DND-41 (cell line): ENCODE measurements at regions not wholly inside any gene's neighbourhood (a gene's known extent, or its start where the extent isn't known, plus 50 kb on each side); places are given as distances from the start of the nearest gene placed in this dataset.

Experiments
- ATAC-seq: fragments of 200-7000 bp; cut with Tn5 transposase; 3 replicates; pipeline ENCODE4 v1.9.1; 2021; ENCODE audit warnings: low read depth; ENCODE audit not compliant: insufficient read depth
- DNase-seq: peaks from one replicate; pipeline ENCODE4 v3.0.0-alpha.2; 2020
- H2AFZ ChIP-seq: 2 replicates; pipeline ENCODE4 v1.6.0; 2012; ENCODE audit warnings: low read depth, low read length
- H3K27ac ChIP-seq: 2 replicates; pipeline ENCODE4 v1.5.1; 2012; ENCODE audit warnings: low read length, inconsistent platforms
- H3K27me3 ChIP-seq: fragments of 200-600 bp; sonication (generic); 2 replicates; pipeline ENCODE4 v1.6.0; 2012; ENCODE audit warnings: low read length, mild to moderate bottlenecking, inconsistent platforms; ENCODE audit not compliant: insufficient read depth, poor library complexity
- H3K36me3 ChIP-seq: 2 replicates; pipeline ENCODE4 v1.5.1; 2012; ENCODE audit warnings: low read length, inconsistent platforms; ENCODE audit not compliant: insufficient read depth
- H3K4me1 ChIP-seq: 2 replicates; pipeline ENCODE4 v1.5.1; 2012; ENCODE audit warnings: mild to moderate bottlenecking, low read length; ENCODE audit not compliant: insufficient read depth
- H3K4me2 ChIP-seq: 2 replicates; pipeline ENCODE4 v1.6.0; 2012; ENCODE audit warnings: mild to moderate bottlenecking, moderate library complexity, low read length, inconsistent platforms; ENCODE audit not compliant: insufficient read depth
- H3K4me3 ChIP-seq, 2 experiments: fragments of 200-600 bp in 1 of 2; shearing (Covaris generic) in 1 of 2; 2 replicates each; pipeline ENCODE4 v1.5.1; 2012 to 2016; ENCODE audit warnings: inconsistent platforms in 2 of 2, low read length in 2 of 2, mild to moderate bottlenecking in 2 of 2, low read depth in 1 of 2, moderate library complexity in 1 of 2
- H3K79me2 ChIP-seq: 2 replicates; pipeline ENCODE4 v1.6.0; 2012; ENCODE audit warnings: low read length, inconsistent platforms; ENCODE audit not compliant: insufficient read depth
- H3K9ac ChIP-seq: 2 replicates; pipeline ENCODE4 v1.6.0; 2012; ENCODE audit warnings: low read depth, mild to moderate bottlenecking, inconsistent platforms, low read length, moderate library complexity
- H3K9me3 ChIP-seq: 2 replicates; pipeline ENCODE4 v1.5.1; 2012; ENCODE audit warnings: low read length, moderate library complexity, mild to moderate bottlenecking, inconsistent platforms; ENCODE audit not compliant: insufficient read depth, severe bottlenecking
- H4K20me1 ChIP-seq: 2 replicates; pipeline ENCODE4 v1.6.0; 2012; ENCODE audit warnings: low read length; ENCODE audit not compliant: insufficient read depth
- CTCF ChIP-seq: IDR thresholded peaks from 2 replicates; pipeline ENCODE4 v1.5.1; 2012; ENCODE audit warnings: borderline replicate concordance, low read length, moderate library complexity, mild to moderate bottlenecking; ENCODE audit not compliant: poor library complexity, severe bottlenecking; ENCODE audit errors: extremely low read depth
- EZH2 ChIP-seq: IDR thresholded peaks from 3 replicates; pipeline ENCODE4 v1.6.1; 2012; ENCODE audit warnings: borderline replicate concordance, low read depth, mild to moderate bottlenecking, moderate library complexity, low read length, inconsistent platforms; ENCODE audit not compliant: severe bottlenecking

DNA sequence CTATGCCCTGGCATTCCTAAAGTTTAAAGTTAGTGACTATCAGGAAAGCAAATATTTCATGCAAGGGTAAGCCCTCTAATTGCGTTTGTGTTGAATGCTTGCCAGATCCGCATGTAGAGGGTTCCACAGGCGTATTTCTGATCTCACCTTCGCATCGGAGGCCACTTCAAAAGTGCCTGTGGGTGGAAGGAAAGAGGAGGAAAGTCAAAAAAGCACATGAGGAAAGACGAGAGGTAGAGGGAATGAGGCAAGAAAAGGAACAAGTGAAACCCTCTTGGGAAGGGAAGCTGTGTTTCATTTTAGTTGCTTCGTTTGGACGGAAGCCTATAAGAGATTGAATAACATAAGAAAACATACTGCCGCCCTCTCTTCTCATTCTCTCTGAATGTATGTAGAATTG lies 628.8 kb downstream of the SPRY1 start:
- H3K27ac ChIP-seq: no peak overlapping the region
- H2AFZ ChIP-seq: no peak overlapping the region
- no peak for ATAC-seq
- H3K9me3 ChIP-seq: no peaks in the 10 kb centered on the region
- H4K20me1 ChIP-seq: no peaks in the 10 kb centered on the region
- no peak overlapping the region for H3K4me2 ChIP-seq
- no peak for DNase-seq
- H3K79me2 ChIP-seq: no peaks in the 10 kb centered on the region
- H3K9ac ChIP-seq: no peak overlapping the region
- H3K4me3 ChIP-seq: no peak overlapping the region
- no peaks in the 10 kb centered on the region for H3K36me3 ChIP-seq
- no peaks in the 10 kb centered on the region for H3K27me3 ChIP-seq
- no peak for TF ChIP-seq EZH2
- H3K4me1 ChIP-seq: no peaks in the 10 kb centered on the region

DNA sequence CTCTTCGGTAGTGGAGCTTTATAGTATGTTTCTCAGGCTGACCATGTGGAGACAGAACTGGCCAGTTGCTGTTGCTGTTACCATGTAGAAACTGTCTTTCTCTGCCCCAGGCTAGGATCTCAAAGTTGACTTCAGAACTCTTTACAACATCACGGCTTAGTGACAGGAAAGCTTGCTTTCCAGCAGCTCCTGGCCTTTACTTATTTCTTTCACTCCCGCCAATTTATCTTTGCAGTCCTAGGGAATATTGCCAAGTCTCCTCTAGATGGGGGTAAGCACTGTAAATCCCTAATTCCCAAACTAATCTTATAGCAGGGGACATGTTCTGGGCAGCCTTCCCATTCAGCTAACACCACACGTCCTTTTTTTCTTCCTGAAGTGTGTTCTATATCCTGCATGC lies 631.6 kb downstream of the SPRY1 start:
- ATAC-seq: no peak
- TF ChIP-seq EZH2 (no peak), CTCF (no peak)
- H3K4me3 ChIP-seq: no peak overlapping the region

DNA sequence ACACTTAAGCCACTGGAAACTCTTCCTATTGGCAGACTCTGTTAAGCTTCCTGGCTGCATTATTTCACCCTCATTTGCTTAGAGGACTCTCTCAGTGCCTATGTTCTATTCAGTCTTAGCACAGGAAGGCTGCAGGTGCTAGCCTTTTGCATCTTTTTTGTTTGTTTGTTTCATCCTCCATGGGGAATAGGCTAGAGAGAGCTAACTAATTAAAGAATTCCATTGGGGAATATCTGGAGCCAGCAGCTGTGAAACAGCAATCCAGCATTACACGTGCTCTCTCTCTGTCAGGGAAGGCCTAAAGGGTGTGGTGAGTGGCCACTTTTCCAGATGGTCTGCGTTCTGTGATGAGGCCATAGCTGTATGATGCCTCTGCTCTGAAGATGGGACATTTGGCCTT lies 633.6 kb downstream of the SPRY1 start:
- DNase-seq (no peak), ATAC-seq (no peak)
- no peak overlapping the region for H3K9ac ChIP-seq
- H3K4me1 ChIP-seq: no peaks in the 10 kb centered on the region
- no peaks in the 10 kb centered on the region for H3K79me2 ChIP-seq
- no peak overlapping the region for H3K4me3 ChIP-seq
- H3K4me2 ChIP-seq: no peak overlapping the region
- H3K36me3 ChIP-seq: no peaks in the 10 kb centered on the region
- H3K27ac ChIP-seq: no peak overlapping the region
- no peaks in the 10 kb centered on the region for H4K20me1 ChIP-seq
- no peaks in the 10 kb centered on the region for H3K9me3 ChIP-seq
- TF ChIP-seq CTCF (no peak), EZH2 (no peak)
- H2AFZ ChIP-seq: no peak overlapping the region
- H3K27me3 ChIP-seq: no peaks in the 10 kb centered on the region

More for the DNA sequence above, 631.6 kb downstream of the SPRY1 start:
- Histone ChIP-seq H3K79me2 (no peaks in the 10 kb centered on the region), H3K9ac (no peak overlapping the region), H3K9me3 (no peaks in the 10 kb centered on the region), H2AFZ (no peak overlapping the region), H3K36me3 (no peaks in the 10 kb centered on the region), H3K4me1 (no peaks in the 10 kb centered on the region), H3K27ac (no peak overlapping the region), H3K4me2 (no peak overlapping the region), H4K20me1 (no peaks in the 10 kb centered on the region), H3K27me3 (no peaks in the 10 kb centered on the region)
- no peak for DNase-seq

GRCh38 chr4:124032035-124032434 lies 635.4 kb downstream of the SPRY1 start:
- Histone ChIP-seq H3K27me3 (no peaks in the 10 kb centered on the region), H3K4me1 (no peaks in the 10 kb centered on the region), H3K9me3 (no peaks in the 10 kb centered on the region), H3K4me3 (no peak overlapping the region), H3K36me3 (no peaks in the 10 kb centered on the region), H3K27ac (no peak overlapping the region), H3K9ac (no peak overlapping the region), H4K20me1 (no peaks in the 10 kb centered on the region), H2AFZ (no peak overlapping the region), H3K4me2 (no peak overlapping the region), H3K79me2 (no peaks in the 10 kb centered on the region)
- no peak for DNase-seq
- ATAC-seq: no peak
- TF ChIP-seq EZH2: no peak
- no peak for TF ChIP-seq CTCF
